DMS114 treated with DMSO at 0.1 percent for 48 hours (cell line): ENCODE measurements at regions not wholly inside any gene's neighbourhood (a gene's known extent, or its start where the extent isn't known, plus 50 kb on each side); places are given as distances from the start of the nearest gene placed in this dataset.

Source experiments
- DNase-seq: peaks from one replicate; lab custom pipeline; 2025; ENCODE audit not compliant: unreplicated experiment; lab: John Stamatoyannopoulos, UW

DNA sequence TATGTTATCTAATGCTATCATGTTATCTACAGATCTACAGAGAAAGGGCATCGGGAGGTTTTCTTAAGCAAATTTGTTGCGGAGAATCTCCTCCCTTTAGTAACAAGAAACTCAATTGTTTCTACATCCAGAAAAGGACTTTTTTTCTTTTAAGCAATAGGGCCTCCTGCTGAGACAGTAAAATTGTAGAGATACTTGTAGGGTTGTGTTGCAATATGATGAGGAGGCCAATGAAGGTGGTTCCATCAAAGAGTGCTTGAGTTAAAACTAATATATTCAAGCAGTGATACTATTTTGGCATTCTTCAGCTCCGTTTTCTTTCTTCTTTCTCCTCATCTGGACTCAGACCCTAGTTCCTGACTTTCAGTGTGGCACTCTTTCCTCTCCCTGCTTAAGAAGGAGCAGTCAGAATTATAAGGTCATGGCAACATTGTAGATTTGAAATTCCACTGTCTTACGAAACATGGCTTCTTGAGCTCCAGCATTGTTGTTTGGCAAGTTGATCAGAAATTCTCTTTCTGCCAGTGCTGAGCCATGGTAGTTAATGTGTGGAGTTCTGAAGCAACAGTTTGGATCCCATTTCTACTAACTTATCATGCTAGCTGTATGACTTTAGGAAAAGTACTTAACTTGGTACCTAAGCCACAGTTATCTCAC lies 202.0 kb upstream of the SLC14A2 start:
- DNase-seq, result no peak

DNA sequence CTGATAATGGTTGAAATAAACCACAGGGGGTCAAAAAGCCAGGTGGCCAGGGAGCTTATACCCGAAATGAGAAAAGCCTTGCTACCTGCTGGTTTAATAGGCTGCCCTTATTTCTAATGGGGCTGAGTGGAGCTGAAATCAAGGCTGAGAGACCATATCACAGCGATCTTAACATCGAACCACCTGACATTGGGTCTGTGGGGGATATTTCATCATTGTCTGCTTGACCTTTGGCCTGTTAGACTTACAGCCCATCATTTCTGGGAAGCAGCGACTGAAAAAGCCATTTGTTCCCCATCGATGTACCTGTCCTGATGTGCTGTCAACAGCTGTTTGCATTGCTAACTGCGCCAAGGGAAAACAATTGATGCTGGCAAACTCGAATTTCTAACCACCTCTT lies 199.7 kb upstream of the SLC14A2 start:
- DNase-seq, result no peak

DNA sequence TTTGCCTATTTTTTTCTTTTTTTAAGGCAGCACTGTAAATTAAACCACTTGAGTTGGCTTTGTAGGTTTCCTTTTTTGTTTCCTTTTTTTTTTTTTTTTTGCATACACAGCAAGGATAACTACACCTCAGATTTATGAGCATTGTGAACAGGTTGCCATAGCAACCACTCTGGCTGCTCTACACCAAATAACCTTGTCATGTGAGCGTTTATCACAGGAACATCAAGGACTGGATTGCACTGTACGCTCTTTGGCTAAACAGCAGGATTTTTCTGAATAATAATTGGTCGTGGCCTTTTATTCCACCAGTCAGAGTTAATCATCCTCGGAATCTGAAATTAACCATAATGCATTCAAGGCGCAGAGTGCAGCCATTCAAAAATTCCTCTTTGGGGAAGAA lies 199.1 kb upstream of the SLC14A2 start:
- DNase-seq, result no peak

DNA sequence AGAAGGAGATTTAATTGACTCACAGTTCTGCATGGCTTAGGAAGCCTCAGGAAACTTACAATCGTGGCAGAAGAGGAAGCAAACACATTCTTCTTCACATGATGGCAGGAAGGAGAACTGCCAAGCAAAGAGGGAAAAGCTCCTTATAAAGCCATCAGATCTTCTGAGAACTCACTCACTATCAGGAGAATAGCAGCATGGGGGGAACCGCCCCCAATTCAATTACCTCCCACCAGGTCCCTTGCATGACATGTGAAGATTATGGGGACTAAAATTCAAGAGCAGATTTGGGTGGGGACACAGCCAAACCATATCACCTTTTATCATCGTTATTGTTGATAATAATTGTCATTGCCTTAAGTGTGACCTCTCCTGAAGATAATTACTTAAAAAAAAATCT lies 197.9 kb upstream of the SLC14A2 start:
- no peak for DNase-seq

DNA sequence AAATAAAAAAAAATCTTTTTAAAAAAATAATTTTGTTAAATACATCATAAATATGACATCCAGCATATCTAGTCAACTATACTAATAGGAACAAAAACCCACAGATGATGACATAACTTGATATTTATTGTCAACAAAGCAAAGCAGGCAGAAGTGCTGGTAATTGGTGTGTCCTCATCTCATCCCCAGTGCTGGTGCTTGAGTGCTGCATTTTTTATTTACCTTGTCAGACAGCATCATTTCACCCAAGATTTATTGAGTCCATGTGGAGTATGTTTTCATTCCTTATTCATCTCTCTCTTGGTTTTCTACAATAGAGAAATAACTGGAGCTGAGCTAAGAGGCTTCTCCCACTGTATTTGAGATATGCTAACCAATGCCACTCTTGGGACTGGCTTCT lies 191.6 kb upstream of the SLC14A2 start:
- DNase-seq, result no peak

GRCh38 chr18:45430041-45430440 lies 185.2 kb upstream of the SLC14A2 start:
- no peak for DNase-seq

DNA sequence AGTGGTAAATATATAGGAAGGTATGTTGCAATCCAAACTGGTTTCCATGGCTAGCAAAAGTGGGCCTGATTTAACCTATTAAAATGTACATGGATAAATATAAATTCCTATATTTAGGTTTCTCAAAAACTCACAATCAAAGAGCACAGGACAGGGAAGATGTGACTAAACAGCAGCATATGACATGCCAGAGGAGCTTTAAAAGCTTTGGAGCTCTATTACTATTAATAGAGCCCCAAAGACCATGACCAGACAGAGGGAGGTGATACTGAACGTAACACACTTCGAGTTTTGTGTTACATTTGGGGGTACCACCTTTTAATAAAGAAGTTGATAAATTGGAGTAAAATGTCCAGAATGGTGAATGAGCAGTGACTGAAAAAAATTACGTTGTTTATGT lies 179.5 kb upstream of the SLC14A2 start:
- DNase-seq, result no peak

- DNase-seq, result no peak
Observed at GRCh38 chr18:45437366-45437765, 177.9 kb upstream of the SLC14A2 start.

DNA sequence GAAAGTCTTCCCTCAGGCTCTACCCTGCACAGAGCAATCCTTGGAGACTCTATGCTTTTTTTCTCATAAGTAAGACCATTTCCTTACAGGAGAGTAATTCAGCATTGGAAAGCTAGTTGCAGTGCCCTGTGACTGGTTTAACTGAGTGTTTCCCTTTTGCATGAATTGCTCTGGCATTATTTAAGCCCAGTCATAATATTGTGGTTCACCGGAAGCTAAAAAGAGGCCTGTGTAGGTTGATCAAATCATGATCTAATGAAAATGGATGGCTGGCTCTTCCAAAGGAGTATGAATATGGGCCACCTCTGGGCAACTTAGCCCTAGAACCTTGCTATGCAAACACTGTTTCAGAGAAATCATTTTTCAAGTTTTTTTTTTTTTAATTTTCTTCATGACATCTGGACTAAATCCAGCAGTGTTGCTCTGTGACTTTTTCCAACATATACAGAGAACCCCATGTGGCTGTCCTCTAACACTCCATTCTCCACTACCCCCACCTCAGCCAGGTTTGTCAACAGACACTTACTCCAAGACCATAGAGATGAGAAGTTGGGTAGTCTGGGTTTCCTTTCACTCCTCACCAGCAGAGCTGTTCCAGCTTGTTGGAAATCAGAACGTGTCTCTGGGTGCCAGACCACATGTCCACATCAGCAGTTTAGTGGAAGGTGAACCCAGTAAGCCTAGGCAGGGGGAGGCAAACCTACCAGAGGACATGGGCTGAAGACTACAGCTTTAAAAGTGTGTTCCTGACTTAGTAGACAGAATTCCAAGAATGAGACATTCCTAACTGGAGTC lies 175.2 kb upstream of the SLC14A2 start:
- no peak for DNase-seq

- no peak for DNase-seq
Observed at GRCh38 chr18:45441110-45441847, 174.0 kb upstream of the SLC14A2 start.

- no peak for DNase-seq
Observed at GRCh38 chr18:45444040-45444439, 171.2 kb upstream of the SLC14A2 start.

DNA sequence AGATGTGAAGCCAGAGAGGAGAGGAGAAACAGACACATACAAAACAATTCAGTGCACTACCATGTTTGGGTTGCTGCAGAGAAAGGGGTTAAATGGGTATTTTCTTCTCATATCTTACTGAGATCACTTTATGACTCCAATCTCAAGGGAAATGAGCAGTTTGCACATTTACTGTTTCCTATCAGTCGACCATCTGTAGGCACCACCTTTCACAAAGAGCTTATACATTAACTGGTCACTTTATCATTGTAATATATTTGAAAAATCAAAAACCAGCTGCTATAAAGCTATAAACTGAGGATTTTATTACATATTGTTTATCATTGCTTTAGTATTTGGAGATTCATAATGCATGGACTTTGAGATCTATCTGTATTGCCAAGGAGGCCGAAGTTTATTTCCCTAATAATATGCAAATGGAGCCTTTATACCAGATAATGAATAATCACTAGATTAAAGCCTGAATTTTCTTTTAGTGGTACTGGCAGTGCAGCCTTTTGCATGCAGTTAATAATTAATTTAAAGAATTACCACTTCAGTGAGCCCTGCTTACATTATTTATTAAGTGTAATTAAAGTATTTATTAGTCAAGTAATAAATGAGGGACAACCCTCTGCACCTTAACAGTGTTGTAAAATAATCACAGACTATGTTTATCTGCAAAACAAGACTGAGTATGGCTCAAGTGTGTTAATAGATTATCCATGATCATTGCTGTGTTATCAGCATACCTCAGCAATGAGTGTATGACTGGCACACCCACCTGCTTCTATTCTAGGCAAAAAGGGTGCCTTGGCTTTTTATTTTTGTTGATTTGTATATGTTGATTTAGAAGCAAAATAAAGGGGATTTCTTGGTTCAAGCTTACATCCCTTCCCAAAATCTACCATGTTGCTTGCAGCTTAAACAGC lies 167.7 kb upstream of the SLC14A2 start:
- no peak for DNase-seq

DNA sequence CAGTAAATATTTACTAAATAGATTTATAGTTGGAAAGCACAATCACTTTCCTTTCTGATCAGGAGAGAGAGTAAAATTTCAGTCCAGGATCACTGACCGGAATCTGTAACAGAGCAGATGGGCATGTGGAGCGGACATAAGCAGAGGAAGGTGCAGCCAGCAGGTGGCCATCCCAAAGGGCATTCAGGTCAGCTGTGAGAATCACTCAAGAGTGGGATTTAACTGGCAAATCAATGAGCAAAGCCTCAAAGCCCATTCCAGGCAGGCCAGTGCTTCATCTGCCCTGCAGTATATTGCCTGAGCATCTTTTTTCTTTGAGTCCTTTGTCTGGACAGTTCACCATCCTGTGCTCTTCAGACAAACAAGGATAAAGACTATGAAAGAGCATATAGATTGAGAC lies 166.4 kb upstream of the SLC14A2 start:
- no peak for DNase-seq

- no peak for DNase-seq
Observed at GRCh38 chr18:45449418-45450227, 165.7 kb upstream of the SLC14A2 start.

- no peak for DNase-seq
Observed at GRCh38 chr18:45456090-45457021, 158.9 kb upstream of the SLC14A2 start.

DNA sequence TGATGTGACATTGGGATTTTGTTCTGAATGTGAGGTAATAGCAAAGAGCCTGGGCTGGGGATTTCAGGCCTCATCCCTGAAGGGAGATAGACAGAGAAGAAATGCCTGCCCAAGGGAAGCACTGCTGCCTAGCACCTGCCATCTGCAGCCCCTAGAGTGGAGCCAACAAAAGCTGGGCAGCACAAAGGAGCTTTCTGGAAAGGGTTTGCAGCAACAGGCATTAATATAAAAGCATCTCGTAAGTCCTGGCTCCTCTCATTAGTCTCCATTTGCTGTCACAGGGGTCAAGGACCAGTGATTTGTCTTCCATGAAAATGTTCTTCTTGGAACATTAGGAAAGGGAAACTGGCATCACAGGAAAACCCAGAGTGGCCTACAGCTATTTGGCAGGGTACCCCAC lies 157.2 kb upstream of the SLC14A2 start:
- DNase-seq, result no peak

- no peak for DNase-seq
Observed at GRCh38 chr18:45462179-45462578, 153.1 kb upstream of the SLC14A2 start.

GRCh38 chr18:45463451-45463850 lies 151.8 kb upstream of the SLC14A2 start:
- DNase-seq, result no peak

GRCh38 chr18:45464619-45465018 lies 150.7 kb upstream of the SLC14A2 start:
- DNase-seq, result no peak
